SW480 (cell line): ENCODE measurements at regions not wholly inside any gene's neighbourhood (a gene's known extent, or its start where the extent isn't known, plus 50 kb on each side); places are given as distances from the start of the nearest gene placed in this dataset.
"Not testable (repeated sequence)": the region's sequence is repeated elsewhere in the genome, so short reads cannot be mapped to it uniquely, and the experiment has no call there.

Experiments used
- DNase-seq: peaks from one replicate; pipeline ENCODE4 v3.0.0-alpha.2; 2016; ENCODE audit warnings: low spot score

GRCh38 chrX:465418-466215 is 78.9 kb upstream of the PPP2R3B start:
- no peak for DNase-seq

GRCh38 chrX:466836-467235 is 80.1 kb upstream of the PPP2R3B start:
- DNase-seq = not testable (repeated sequence)

GRCh38 chrX:467686-468085 is 81.0 kb upstream of the PPP2R3B start:
- not testable (repeated sequence) for DNase-seq

GRCh38 chrX:468979-469378 is 82.3 kb upstream of the PPP2R3B start:
- DNase-seq = no peak

- DNase-seq = no peak
Measured at GRCh38 chrX:470686-471085, 84.0 kb upstream of the PPP2R3B start.

GRCh38 chrX:471281-471680 is 84.6 kb upstream of the PPP2R3B start:
- DNase-seq = no peak

- not testable (repeated sequence) for DNase-seq
Measured at GRCh38 chrX:472275-472674, 85.6 kb upstream of the PPP2R3B start.

GRCh38 chrX:475926-476723 is 89.4 kb upstream of the PPP2R3B start:
- no peak for DNase-seq

GRCh38 chrX:476724-477075 is 90.0 kb upstream of the PPP2R3B start:
- DNase-seq = no peak

GRCh38 chrX:477441-478012 is 90.8 kb upstream of the PPP2R3B start:
- no peak for DNase-seq

GRCh38 chrX:479273-479981 is 92.7 kb upstream of the PPP2R3B start:
- DNase-seq = no peak

- DNase-seq = no peak
Measured at GRCh38 chrX:480861-481417, 94.2 kb upstream of the PPP2R3B start.

- no peak for DNase-seq
Measured at GRCh38 chrX:482192-482701, 95.5 kb upstream of the PPP2R3B start.

- no peak for DNase-seq
Measured at GRCh38 chrX:482702-483203, 96.0 kb upstream of the PPP2R3B start.

- DNase-seq = no peak
Measured at GRCh38 chrX:485368-485767, 98.7 kb upstream of the PPP2R3B start.

- DNase-seq = no peak
Measured at GRCh38 chrX:486325-486724, 99.6 kb upstream of the PPP2R3B start.

- no peak for DNase-seq
Measured at GRCh38 chrX:487836-488235, 101.1 kb upstream of the PPP2R3B start.

GRCh38 chrX:489820-490219 is 103.1 kb upstream of the PPP2R3B start:
- DNase-seq = no peak

GRCh38 chrX:497186-498014 is 110.7 kb upstream of the PPP2R3B start:
- DNase-seq = no peak

GRCh38 chrX:498901-499300 is 112.2 kb upstream of the PPP2R3B start:
- not testable (repeated sequence) for DNase-seq

- no peak for DNase-seq
Measured at GRCh38 chrX:499870-500364, 113.2 kb upstream of the PPP2R3B start.
